ENCODE measurements at regions not wholly inside any gene's neighbourhood (a gene's known extent, or its start where the extent isn't known, plus 50 kb on each side); places are given as distances from the start of the nearest gene placed in this dataset.

DNA sequence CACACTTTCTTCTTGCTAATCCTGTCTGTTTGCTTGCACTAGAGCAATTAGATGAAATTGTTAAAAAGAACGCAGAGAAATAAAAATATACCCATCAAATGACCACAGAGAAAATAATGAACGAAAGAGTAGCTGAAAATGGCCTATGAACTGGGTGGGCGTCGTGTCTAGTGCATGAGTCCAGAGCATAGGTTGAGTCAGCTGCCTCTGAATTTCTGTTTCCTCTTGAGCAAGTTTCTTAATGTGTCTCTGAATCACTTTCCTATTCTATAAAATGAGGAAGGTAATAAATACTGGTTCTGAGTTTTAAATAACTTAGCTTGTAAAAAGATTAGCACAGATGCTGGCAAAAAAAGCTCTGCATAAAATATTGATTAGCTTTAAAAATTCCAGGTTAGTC is 75.0 kb downstream of the POM121L12 start:
- no peaks in the 10 kb centered on the region for H3K27me3 ChIP-seq (ENCODE audit: insufficient read depth, low read length)
- no peak overlapping the region for H3K9ac ChIP-seq (ENCODE audit: low read length)
- no peak overlapping the region for H3K4me2 ChIP-seq (ENCODE audit: low read length)
- TF ChIP-seq POLR2AphosphoS5 (IDR thresholded peaks at IDR 0.05; ENCODE audit: low read depth, low read length) (no peak), JUND (IDR thresholded peaks at IDR 0.05) (no peak), RAD21 (IDR thresholded peaks at IDR 0.05; ENCODE audit: low read depth) (no peak), EZH2phosphoT487 (IDR thresholded peaks at IDR 0.05; ENCODE audit: borderline replicate concordance) (no peak), SIN3A (IDR thresholded peaks at IDR 0.05; ENCODE audit: low read depth) (no peak), EZH2 (IDR thresholded peaks at IDR 0.05) (no peak), TCF7L2 (IDR thresholded peaks at IDR 0.05; ENCODE audit: borderline replicate concordance, extremely low read depth, insufficient read depth, insufficient read length) (no peak), CBX3 (IDR thresholded peaks at IDR 0.05; ENCODE audit: low read depth) (no peak), YY1 (IDR thresholded peaks at IDR 0.05; ENCODE audit: extremely low read depth, insufficient replicate concordance, low read depth, low read length) (no peak), SP1 (IDR thresholded peaks at IDR 0.05; ENCODE audit: low read depth) (no peak), FOSL1 (IDR thresholded peaks at IDR 0.05; ENCODE audit: low read depth) (no peak), ZFX (IDR thresholded peaks at IDR 0.05) (no peak), ZNF274 (IDR thresholded peaks at IDR 0.05; ENCODE audit: low read depth, low read length) (no peak), EGR1 (IDR thresholded peaks at IDR 0.05; ENCODE audit: low read depth) (no peak), ELF1 (IDR thresholded peaks at IDR 0.05; ENCODE audit: borderline replicate concordance, low read depth) (no peak), CEBPB (IDR thresholded peaks at IDR 0.05; ENCODE audit: low read depth) (no peak)
- TF ChIP-seq, protein P1, sequence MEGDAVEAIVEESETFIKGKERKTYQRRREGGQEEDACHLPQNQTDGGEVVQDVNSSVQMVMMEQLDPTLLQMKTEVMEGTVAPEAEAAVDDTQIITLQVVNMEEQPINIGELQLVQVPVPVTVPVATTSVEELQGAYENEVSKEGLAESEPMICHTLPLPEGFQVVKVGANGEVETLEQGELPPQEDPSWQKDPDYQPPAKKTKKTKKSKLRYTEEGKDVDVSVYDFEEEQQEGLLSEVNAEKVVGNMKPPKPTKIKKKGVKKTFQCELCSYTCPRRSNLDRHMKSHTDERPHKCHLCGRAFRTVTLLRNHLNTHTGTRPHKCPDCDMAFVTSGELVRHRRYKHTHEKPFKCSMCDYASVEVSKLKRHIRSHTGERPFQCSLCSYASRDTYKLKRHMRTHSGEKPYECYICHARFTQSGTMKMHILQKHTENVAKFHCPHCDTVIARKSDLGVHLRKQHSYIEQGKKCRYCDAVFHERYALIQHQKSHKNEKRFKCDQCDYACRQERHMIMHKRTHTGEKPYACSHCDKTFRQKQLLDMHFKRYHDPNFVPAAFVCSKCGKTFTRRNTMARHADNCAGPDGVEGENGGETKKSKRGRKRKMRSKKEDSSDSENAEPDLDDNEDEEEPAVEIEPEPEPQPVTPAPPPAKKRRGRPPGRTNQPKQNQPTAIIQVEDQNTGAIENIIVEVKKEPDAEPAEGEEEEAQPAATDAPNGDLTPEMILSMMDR (IDR thresholded peaks at IDR 0.05 in 2 of 3, conservative IDR thresholded peaks at IDR 0.05 in 1 of 3; ENCODE audit: borderline replicate concordance in 1 of 3, insufficient read depth in 1 of 3, low read depth in 2 of 3, low read length in 2 of 3), result no peak
- TF ChIP-seq, protein P2, sequence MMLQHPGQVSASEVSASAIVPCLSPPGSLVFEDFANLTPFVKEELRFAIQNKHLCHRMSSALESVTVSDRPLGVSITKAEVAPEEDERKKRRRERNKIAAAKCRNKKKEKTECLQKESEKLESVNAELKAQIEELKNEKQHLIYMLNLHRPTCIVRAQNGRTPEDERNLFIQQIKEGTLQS (IDR thresholded peaks at IDR 0.05), result no peak
- TF ChIP-seq, protein P3, sequence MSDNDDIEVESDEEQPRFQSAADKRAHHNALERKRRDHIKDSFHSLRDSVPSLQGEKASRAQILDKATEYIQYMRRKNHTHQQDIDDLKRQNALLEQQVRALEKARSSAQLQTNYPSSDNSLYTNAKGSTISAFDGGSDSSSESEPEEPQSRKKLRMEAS (IDR thresholded peaks at IDR 0.05), result no peak
- TF ChIP-seq, protein P4, sequence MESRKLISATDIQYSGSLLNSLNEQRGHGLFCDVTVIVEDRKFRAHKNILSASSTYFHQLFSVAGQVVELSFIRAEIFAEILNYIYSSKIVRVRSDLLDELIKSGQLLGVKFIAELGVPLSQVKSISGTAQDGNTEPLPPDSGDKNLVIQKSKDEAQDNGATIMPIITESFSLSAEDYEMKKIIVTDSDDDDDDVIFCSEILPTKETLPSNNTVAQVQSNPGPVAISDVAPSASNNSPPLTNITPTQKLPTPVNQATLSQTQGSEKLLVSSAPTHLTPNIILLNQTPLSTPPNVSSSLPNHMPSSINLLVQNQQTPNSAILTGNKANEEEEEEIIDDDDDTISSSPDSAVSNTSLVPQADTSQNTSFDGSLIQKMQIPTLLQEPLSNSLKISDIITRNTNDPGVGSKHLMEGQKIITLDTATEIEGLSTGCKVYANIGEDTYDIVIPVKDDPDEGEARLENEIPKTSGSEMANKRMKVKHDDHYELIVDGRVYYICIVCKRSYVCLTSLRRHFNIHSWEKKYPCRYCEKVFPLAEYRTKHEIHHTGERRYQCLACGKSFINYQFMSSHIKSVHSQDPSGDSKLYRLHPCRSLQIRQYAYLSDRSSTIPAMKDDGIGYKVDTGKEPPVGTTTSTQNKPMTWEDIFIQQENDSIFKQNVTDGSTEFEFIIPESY (IDR thresholded peaks at IDR 0.05; ENCODE audit: extremely low read depth, insufficient replicate concordance, low read length), result no peak
- no peak overlapping the region for H3K4me3 ChIP-seq (replicated peaks in 1 of 2; ENCODE audit: low read depth in 1 of 2, low read length in 2 of 2)
- H3K27ac ChIP-seq (ENCODE audit: low read depth, low read length), result no peak overlapping the region
- no TSS peak for BruUV-seq (replicated peaks)
- intact Hi-C loops (cut with micrococcal nuclease), result no loop called here
- CTCF ChIA-PET, result no interaction called here
- H3K4me1 ChIP-seq (ENCODE audit: control insufficient read depth in 1 of 2, insufficient read depth in 2 of 2, low read length in 2 of 2), result no peaks in the 10 kb centered on the region
- H2AFZ ChIP-seq (ENCODE audit: low read depth, low read length, poor library complexity, severe bottlenecking), result no peak overlapping the region
- DNase-seq (ENCODE audit: low read depth, low spot score) (no peak), ATAC-seq (no peak)
- H4K20me1 ChIP-seq (ENCODE audit: insufficient read depth), result no peaks in the 10 kb centered on the region
- POLR2A ChIA-PET, result no interaction called here
- H3K9me2 ChIP-seq (ENCODE audit: insufficient read depth), result no peaks in the 10 kb centered on the region
- RAD21 ChIA-PET (ENCODE audit: low non-redundant PET in 1 of 2, low total read pairs in 2 of 2, uncharacterized antibody in 2 of 2, unreplicated experiment in 2 of 2), result no interaction called here
- no peaks in the 10 kb centered on the region for H3K79me2 ChIP-seq (ENCODE audit: insufficient read depth, low read length)
- H3K36me3 ChIP-seq (ENCODE audit: control insufficient read depth in 1 of 2, insufficient read depth in 2 of 2, low read length in 2 of 2), result no peaks in the 10 kb centered on the region
- H3K9me3 ChIP-seq (ENCODE audit: control insufficient read depth in 1 of 2, insufficient read depth in 1 of 2, low read depth in 1 of 2, low read length in 2 of 2), result peaks cover 6 to 32% of the 10 kb centered on the region in 2 experiments; a peak in 2 of 4 replicates

All from HCT116 (cell line).